Mucosa of descending colon (tissue), 3 donors: ENCODE measurements at regions not wholly inside any gene's neighbourhood (a gene's known extent, or its start where the extent isn't known, plus 50 kb on each side); places are given as distances from the start of the nearest gene placed in this dataset.

Source experiments
- ATAC-seq: fragments of 200-7000 bp; cut with Tn5 transposase; one replicate; pipeline ENCODE4 v1.9.1; 2020; ENCODE audit warnings: mild to moderate bottlenecking, moderate library complexity
- DNase-seq, 3 donors: peaks; one replicate each; pipeline ENCODE4 v3.0.0-alpha.2; 2020
- H3K36me3 ChIP-seq: fragments of 200-600 bp; one replicate; pipeline ENCODE4 v1.8.0; 2021; ENCODE audit warnings: low read depth, mild to moderate bottlenecking
- H3K4me1 ChIP-seq: fragments of 200-600 bp; one replicate; pipeline ENCODE4 v1.8.0; 2021; ENCODE audit warnings: low read depth, mild to moderate bottlenecking
- H3K4me3 ChIP-seq: fragments of 200-600 bp; one replicate; pipeline ENCODE4 v1.8.0; 2021; ENCODE audit warnings: mild to moderate bottlenecking
- H3K9me3 ChIP-seq: fragments of 200-600 bp; one replicate; pipeline ENCODE4 v1.8.0; 2021; ENCODE audit warnings: mild to moderate bottlenecking
- CTCF ChIP-seq: fragments of 200-600 bp; IDR thresholded peaks from one replicate; pipeline ENCODE4 v1.8.0; 2022; ENCODE audit warnings: antibody characterized with exemption, mild to moderate bottlenecking
- intact Hi-C, 2 donors: fragments of 100-400 bp; cut with DNase I in 1 of 2; cut with micrococcal nuclease in 1 of 2; formaldehyde crosslinking; loops; one replicate each; pipeline versions ENCODE4 v1.11.0 to v1.11.1; 2022; cut with DNase I, micrococcal nuclease
- donor health status: DM: no; HTN: no; CAD: no; lungs with moderate emphysema.
- donor health status: DM: no; HTN: no; CAD: no.
- donor health status: DM: no; HTN: yes; CAD: no.

GRCh38 chr3:8443829-8444791, 57.5 kb upstream of the LMCD1 start:
- H3K36me3 ChIP-seq: no peaks in the 10 kb centered on the region
- no peak overlapping the region for H3K4me3 ChIP-seq
- H3K9me3 ChIP-seq: no peaks in the 10 kb centered on the region
- no peak for TF ChIP-seq CTCF
- DNase-seq: peak; percentile 86 to 91 (median 90)
- peak; percentile 99 for ATAC-seq
- peaks cover 10% of the 10 kb centered on the region for H3K4me1 ChIP-seq
- intact Hi-C loops: loop anchor here (5.0 to 10.0 kb wide), 2 partner anchors 61 to 178 kb away; partner anchors contain the start of gene LMCD1 (in 1 of the 2)

- intact Hi-C loops: loop anchor here (5.0 to 10.0 kb wide), 2 partner anchors 60 to 177 kb away; partner anchors contain the start of gene LMCD1 (in 1 of the 2)
- Histone ChIP-seq H3K4me3 (no peak overlapping the region), H3K36me3 (no peaks in the 10 kb centered on the region), H3K4me1 (peaks cover 10% of the 10 kb centered on the region), H3K9me3 (no peaks in the 10 kb centered on the region)
- ATAC-seq (no peak), DNase-seq (no peak)
- TF ChIP-seq CTCF: no peak
Observed at GRCh38 chr3:8444883-8445282, 56.7 kb upstream of the LMCD1 start.

DNA sequence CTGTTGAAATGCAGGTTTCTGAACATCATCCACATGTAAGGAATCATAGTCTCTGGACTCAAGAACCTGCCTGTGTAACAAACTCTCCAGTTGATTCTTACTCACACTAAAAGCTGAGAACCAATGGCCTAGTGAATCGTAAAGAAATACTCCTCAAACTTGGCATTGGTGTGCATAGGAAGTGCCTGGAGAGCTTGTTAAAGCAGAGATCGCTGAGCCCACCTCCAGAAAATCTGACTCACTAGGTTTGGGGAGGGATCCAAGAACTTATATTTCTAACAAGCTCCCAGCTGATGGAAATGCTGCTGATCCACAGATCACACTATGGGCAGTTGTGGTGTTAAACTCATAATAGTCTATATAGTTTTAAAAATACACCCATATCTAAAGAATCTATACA, 55.8 kb upstream of the LMCD1 start:
- no peak for TF ChIP-seq CTCF
- no peaks in the 10 kb centered on the region for H3K36me3 ChIP-seq
- H3K9me3 ChIP-seq: no peaks in the 10 kb centered on the region
- H3K4me3 ChIP-seq: no peak overlapping the region
- intact Hi-C loops: loop anchor here in 1 of 2 donors (10.0 kb wide), 1 partner anchor 59 kb away; the partner anchor contains the start of gene LMCD1
- H3K4me1 ChIP-seq: peaks cover 10% of the 10 kb centered on the region
- DNase-seq (no peak), ATAC-seq (no peak)

DNA sequence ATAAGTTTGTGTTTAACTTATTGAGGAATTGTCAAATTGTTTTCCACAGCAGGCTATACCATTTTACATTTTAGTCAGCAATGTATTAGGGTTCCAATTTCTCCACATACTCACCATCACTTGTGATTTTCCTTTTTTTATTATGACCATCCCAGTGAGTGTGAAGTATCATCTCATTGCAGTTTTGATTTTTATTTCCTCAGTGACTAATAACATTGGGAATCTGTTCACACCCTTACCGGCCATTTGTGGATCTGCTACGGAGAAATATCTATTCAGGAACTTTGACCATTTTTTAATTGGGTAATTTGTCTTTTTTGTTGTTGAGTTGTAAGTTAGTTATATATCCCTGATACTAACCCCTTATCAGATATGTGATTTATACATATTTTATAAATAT, 54.8 kb upstream of the LMCD1 start:
- Histone ChIP-seq H3K9me3 (no peaks in the 10 kb centered on the region), H3K4me3 (no peak overlapping the region), H3K36me3 (no peaks in the 10 kb centered on the region), H3K4me1 (peaks cover 10% of the 10 kb centered on the region)
- ATAC-seq (no peak), DNase-seq (no peak)
- intact Hi-C loops: loop anchor here in 1 of 2 donors (10.0 kb wide), 1 partner anchor 58 kb away; the partner anchor contains the start of gene LMCD1
- no peak for TF ChIP-seq CTCF

- DNase-seq (no peak), ATAC-seq (no peak)
- no peak overlapping the region for H3K4me3 ChIP-seq
- no peak for TF ChIP-seq CTCF
- H3K9me3 ChIP-seq: no peaks in the 10 kb centered on the region
- intact Hi-C loops: no loop called here
- H3K36me3 ChIP-seq: no peaks in the 10 kb centered on the region
- no peaks in the 10 kb centered on the region for H3K4me1 ChIP-seq
Observed at GRCh38 chr3:8450618-8451017, 51.0 kb upstream of the LMCD1 start.
